Lower leg skin (tissue), 4 donors: ENCODE measurements at regions not wholly inside any gene's neighbourhood (a gene's known extent, or its start where the extent isn't known, plus 50 kb on each side); places are given as distances from the start of the nearest gene placed in this dataset.

ENCODE experiments used
- DNase-seq, 2 donors: peaks; one replicate each; pipeline ENCODE4 v3.0.0-alpha.2; 2019; ENCODE audit warnings: low spot score in 2 of 2
- H3K4me3 ChIP-seq: fragments of 200-600 bp; sonication (generic); 2 replicates; pipeline ENCODE4 v1.5.1; 2017; ENCODE audit warnings: mild to moderate bottlenecking, low read depth; ENCODE audit not compliant: poor library complexity, severe bottlenecking
- POLR2A ChIP-seq, 2 donors: fragments of 450-650 bp; IDR thresholded peaks; one replicate each; pipeline ENCODE4 v1.6.1; 2016 to 2017; ENCODE audit warnings: antibody characterized with exemption in 2 of 2, mild to moderate bottlenecking in 1 of 2, moderate library complexity in 1 of 2
- WGBS, 2 donors: methylation state at CpG; one replicate each; pipeline ENCODE4 v1.1.5; 2018; 5-methylcytosine and 5-hydroxymethylcytosine counted together
- intact Hi-C: fragments of 100-400 bp; cut with DNase I; formaldehyde crosslinking; loops from one replicate; pipeline ENCODE4 v1.15.0; 2023; ENCODE audit warnings: low total_unique reads
- TF ChIP-seq, protein P1 (sequence below), 3 donors: fragments of 450-650 bp; IDR thresholded peaks; one replicate each; pipeline ENCODE4 v1.5.1; 2016; ENCODE audit warnings: antibody characterized with exemption in 3 of 3, mild to moderate bottlenecking in 3 of 3, moderate library complexity in 2 of 3

- intact Hi-C loops, result no loop called here
- TF ChIP-seq, protein P1, sequence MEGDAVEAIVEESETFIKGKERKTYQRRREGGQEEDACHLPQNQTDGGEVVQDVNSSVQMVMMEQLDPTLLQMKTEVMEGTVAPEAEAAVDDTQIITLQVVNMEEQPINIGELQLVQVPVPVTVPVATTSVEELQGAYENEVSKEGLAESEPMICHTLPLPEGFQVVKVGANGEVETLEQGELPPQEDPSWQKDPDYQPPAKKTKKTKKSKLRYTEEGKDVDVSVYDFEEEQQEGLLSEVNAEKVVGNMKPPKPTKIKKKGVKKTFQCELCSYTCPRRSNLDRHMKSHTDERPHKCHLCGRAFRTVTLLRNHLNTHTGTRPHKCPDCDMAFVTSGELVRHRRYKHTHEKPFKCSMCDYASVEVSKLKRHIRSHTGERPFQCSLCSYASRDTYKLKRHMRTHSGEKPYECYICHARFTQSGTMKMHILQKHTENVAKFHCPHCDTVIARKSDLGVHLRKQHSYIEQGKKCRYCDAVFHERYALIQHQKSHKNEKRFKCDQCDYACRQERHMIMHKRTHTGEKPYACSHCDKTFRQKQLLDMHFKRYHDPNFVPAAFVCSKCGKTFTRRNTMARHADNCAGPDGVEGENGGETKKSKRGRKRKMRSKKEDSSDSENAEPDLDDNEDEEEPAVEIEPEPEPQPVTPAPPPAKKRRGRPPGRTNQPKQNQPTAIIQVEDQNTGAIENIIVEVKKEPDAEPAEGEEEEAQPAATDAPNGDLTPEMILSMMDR (IDR thresholded peaks at IDR 0.05), result no peak
- no peak for TF ChIP-seq POLR2A (IDR thresholded peaks at IDR 0.05)
- no peak for DNase-seq
- H3K4me3 ChIP-seq, result no peak overlapping the region
- WGBS, 2 donors, result 91 to 94% methylated on average over 3 of the region's 3 CpGs
Observed at GRCh38 chr10:124165827-124166226, 72.4 kb upstream of the CHST15 start.

GRCh38 chr10:124165311-124165710 lies 71.9 kb upstream of the CHST15 start:
- 84 to 96% methylated on average over 8 of the region's 8 CpGs for WGBS, 2 donors
- no peak for DNase-seq
- intact Hi-C loops, result no loop called here
- TF ChIP-seq, protein P1 (IDR thresholded peaks at IDR 0.05), result no peak
- no peak for TF ChIP-seq POLR2A (IDR thresholded peaks at IDR 0.05)
- no peak overlapping the region for H3K4me3 ChIP-seq

- no peak overlapping the region for H3K4me3 ChIP-seq
- DNase-seq, result peak in 1 of 2 donors; percentile 8
- 37 to 92% methylated on average over 2 of the region's 2 CpGs for WGBS, 2 donors
- intact Hi-C loops, result no loop called here
- TF ChIP-seq POLR2A (IDR thresholded peaks at IDR 0.05), result no peak
Observed at GRCh38 chr10:124164264-124164663, 70.9 kb upstream of the CHST15 start.

GRCh38 chr10:124162774-124163354 lies 69.5 kb upstream of the CHST15 start:
- TF ChIP-seq POLR2A (IDR thresholded peaks at IDR 0.05), result no peak
- TF ChIP-seq, protein P1 (IDR thresholded peaks at IDR 0.05), result no peak
- no peak overlapping the region for H3K4me3 ChIP-seq
- 80 to 89% methylated on average over 6 of the region's 6 CpGs for WGBS, 2 donors
- intact Hi-C loops, result no loop called here
- DNase-seq, result no peak

GRCh38 chr10:124162136-124162535 lies 68.7 kb upstream of the CHST15 start:
- WGBS, 2 donors, result 89 to 95% methylated on average over 6 of the region's 6 CpGs
- no peak for DNase-seq
- intact Hi-C loops, result no loop called here
- TF ChIP-seq POLR2A (IDR thresholded peaks at IDR 0.05), result no peak
- TF ChIP-seq, protein P1 (IDR thresholded peaks at IDR 0.05), result no peak
- no peak overlapping the region for H3K4me3 ChIP-seq

GRCh38 chr10:124161601-124162000 lies 68.2 kb upstream of the CHST15 start:
- no peak for TF ChIP-seq POLR2A (IDR thresholded peaks at IDR 0.05)
- TF ChIP-seq, protein P1 (IDR thresholded peaks at IDR 0.05), result no peak
- H3K4me3 ChIP-seq, result no peak overlapping the region
- intact Hi-C loops, result no loop called here
- DNase-seq, result no peak
- WGBS, 2 donors, result 70 to 89% methylated on average over 5 of the region's 5 CpGs
